ENCODE measurements at regions not wholly inside any gene's neighbourhood (a gene's known extent, or its start where the extent isn't known, plus 50 kb on each side); places are given as distances from the start of the nearest gene placed in this dataset.

GRCh38 chr5:110945874-110946436 lies 125.6 kb upstream of the TSLP start:
- TF ChIP-seq, protein P1, sequence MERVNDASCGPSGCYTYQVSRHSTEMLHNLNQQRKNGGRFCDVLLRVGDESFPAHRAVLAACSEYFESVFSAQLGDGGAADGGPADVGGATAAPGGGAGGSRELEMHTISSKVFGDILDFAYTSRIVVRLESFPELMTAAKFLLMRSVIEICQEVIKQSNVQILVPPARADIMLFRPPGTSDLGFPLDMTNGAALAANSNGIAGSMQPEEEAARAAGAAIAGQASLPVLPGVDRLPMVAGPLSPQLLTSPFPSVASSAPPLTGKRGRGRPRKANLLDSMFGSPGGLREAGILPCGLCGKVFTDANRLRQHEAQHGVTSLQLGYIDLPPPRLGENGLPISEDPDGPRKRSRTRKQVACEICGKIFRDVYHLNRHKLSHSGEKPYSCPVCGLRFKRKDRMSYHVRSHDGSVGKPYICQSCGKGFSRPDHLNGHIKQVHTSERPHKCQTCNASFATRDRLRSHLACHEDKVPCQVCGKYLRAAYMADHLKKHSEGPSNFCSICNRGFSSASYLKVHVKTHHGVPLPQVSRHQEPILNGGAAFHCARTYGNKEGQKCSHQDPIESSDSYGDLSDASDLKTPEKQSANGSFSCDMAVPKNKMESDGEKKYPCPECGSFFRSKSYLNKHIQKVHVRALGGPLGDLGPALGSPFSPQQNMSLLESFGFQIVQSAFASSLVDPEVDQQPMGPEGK (CRISPR knock-in tag; IDR thresholded peaks at IDR 0.05; ENCODE audit: borderline replicate concordance): no peak
- TF ChIP-seq ZFP3 (CRISPR knock-in tag; IDR thresholded peaks at IDR 0.05): no peak
- TF ChIP-seq OSR1 (CRISPR knock-in tag; IDR thresholded peaks at IDR 0.05): no peak
- TF ChIP-seq BACH2 (CRISPR knock-in tag; IDR thresholded peaks at IDR 0.05; ENCODE audit: borderline replicate concordance): no peak
- no peak for TF ChIP-seq ZC3H10 (CRISPR knock-in tag; IDR thresholded peaks at IDR 0.05)
- TF ChIP-seq ZNF70 (CRISPR knock-in tag; IDR thresholded peaks at IDR 0.05): no peak
- TF ChIP-seq CSDC2 (CRISPR knock-in tag; IDR thresholded peaks at IDR 0.05): no peak
- TF ChIP-seq POU6F1 (CRISPR knock-in tag; IDR thresholded peaks at IDR 0.05; ENCODE audit: borderline replicate concordance, low read depth): no peak
- TF ChIP-seq, protein P2, sequence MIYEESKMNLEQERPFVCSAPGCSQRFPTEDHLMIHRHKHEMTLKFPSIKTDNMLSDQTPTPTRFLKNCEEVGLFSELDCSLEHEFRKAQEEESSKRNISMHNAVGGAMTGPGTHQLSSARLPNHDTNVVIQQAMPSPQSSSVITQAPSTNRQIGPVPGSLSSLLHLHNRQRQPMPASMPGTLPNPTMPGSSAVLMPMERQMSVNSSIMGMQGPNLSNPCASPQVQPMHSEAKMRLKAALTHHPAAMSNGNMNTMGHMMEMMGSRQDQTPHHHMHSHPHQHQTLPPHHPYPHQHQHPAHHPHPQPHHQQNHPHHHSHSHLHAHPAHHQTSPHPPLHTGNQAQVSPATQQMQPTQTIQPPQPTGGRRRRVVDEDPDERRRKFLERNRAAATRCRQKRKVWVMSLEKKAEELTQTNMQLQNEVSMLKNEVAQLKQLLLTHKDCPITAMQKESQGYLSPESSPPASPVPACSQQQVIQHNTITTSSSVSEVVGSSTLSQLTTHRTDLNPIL (CRISPR knock-in tag; IDR thresholded peaks at IDR 0.05; ENCODE audit: low read depth): no peak
- TF ChIP-seq ZFP30 (CRISPR knock-in tag; IDR thresholded peaks at IDR 0.05): no peak
- no peak for TF ChIP-seq TSHZ2 (CRISPR knock-in tag; IDR thresholded peaks at IDR 0.05)
- no peak for TF ChIP-seq GLIS3 (CRISPR knock-in tag; IDR thresholded peaks at IDR 0.05)
- no peak for TF ChIP-seq ZNF565 (CRISPR knock-in tag; conservative IDR thresholded peaks at IDR 0.05; ENCODE audit: low read depth)
- TF ChIP-seq RARB (CRISPR knock-in tag; IDR thresholded peaks at IDR 0.05): no peak

Measured in SK-N-SH treated with all-trans-retinoic acid at 6 μM for 48 hours (cell line).